AG04450 (cell line): ENCODE measurements at regions not wholly inside any gene's neighbourhood (a gene's known extent, or its start where the extent isn't known, plus 50 kb on each side); places are given as distances from the start of the nearest gene placed in this dataset.
"Not testable (repeated sequence)": the region's sequence is repeated elsewhere in the genome, so short reads cannot be mapped to it uniquely, and the experiment has no call there.

ENCODE experiments used
- CTCF ChIA-PET: fragments of 300-600, 350-600 bp; formaldehyde crosslinking; extraction: SDS; loops from one replicate; lab custom pipeline; 2022; ENCODE audit warnings: antibody characterized with exemption, inconsistent platforms; lab: Charles Lee
- POLR2A ChIA-PET: fragments of 350-600 bp; formaldehyde crosslinking; extraction: SDS; loops from one replicate; lab custom pipeline; 2021; ENCODE audit warnings: antibody characterized with exemption, inconsistent platforms; lab: Yijun Ruan, JAX
- DNase-seq: peaks from one replicate; pipeline ENCODE4 v3.0.0-alpha.2; 2011; ENCODE audit warnings: low read depth, low spot score
- H3K27ac ChIP-seq: one replicate; pipeline ENCODE4 v1.5.1; 2012; ENCODE audit warnings: low read depth, low read length, control low read depth
- H3K27me3 ChIP-seq: one replicate; pipeline ENCODE4 v1.6.0; 2012; ENCODE audit warnings: low read length; ENCODE audit not compliant: control insufficient read depth, insufficient read depth
- H3K4me3 ChIP-seq: 2 replicates; pipeline ENCODE4 v1.5.1; 2011; ENCODE audit warnings: mild to moderate bottlenecking, low read depth, low read length, control low read depth
- H3K9me3 ChIP-seq: 2 replicates; pipeline ENCODE4 v1.5.1; 2012; ENCODE audit warnings: low read length; ENCODE audit not compliant: control insufficient read depth, insufficient read depth
- CTCF ChIP-seq: IDR thresholded peaks from 2 replicates; pipeline ENCODE4 v1.5.1; 2011; ENCODE audit warnings: low read depth, low read length, control low read depth, inconsistent platforms

- Histone ChIP-seq H3K27me3 (no peaks in the 10 kb centered on the region), H3K9me3 (peaks cover 3% of the 10 kb centered on the region; the same call in 1 of the 2 replicates), H3K4me3 (no peak overlapping the region), H3K27ac (no peak overlapping the region)
- ChIA-PET POLR2A (no interaction called here), CTCF (interaction anchor here (0.7 kb wide), 1 partner anchor 101 kb away, joined by 3 read pairs; no protein-coding TSS in a partner anchor)
- TF ChIP-seq CTCF: no peak
- DNase-seq: no peak
Observed at GRCh38 chr9:83130541-83130940, 67.6 kb upstream of the RASEF start.

GRCh38 chr9:83125671-83126070, 62.7 kb upstream of the RASEF start:
- Histone ChIP-seq H3K9me3 (peaks cover 3% of the 10 kb centered on the region; the same call in 1 of the 2 replicates), H3K27ac (no peak overlapping the region), H3K27me3 (no peaks in the 10 kb centered on the region), H3K4me3 (no peak overlapping the region)
- DNase-seq: no peak
- POLR2A ChIA-PET: no interaction called here
- CTCF ChIA-PET: no interaction called here
- no peak for TF ChIP-seq CTCF

- H3K27me3 ChIP-seq: no peaks in the 10 kb centered on the region
- no peak overlapping the region for H3K4me3 ChIP-seq
- no peaks in the 10 kb centered on the region for H3K9me3 ChIP-seq
- ChIA-PET CTCF (no interaction called here), POLR2A (no interaction called here)
- H3K27ac ChIP-seq: no peak overlapping the region
- DNase-seq: no peak
- TF ChIP-seq CTCF: no peak
Observed at GRCh38 chr9:83119873-83120272, 56.9 kb upstream of the RASEF start.

DNA sequence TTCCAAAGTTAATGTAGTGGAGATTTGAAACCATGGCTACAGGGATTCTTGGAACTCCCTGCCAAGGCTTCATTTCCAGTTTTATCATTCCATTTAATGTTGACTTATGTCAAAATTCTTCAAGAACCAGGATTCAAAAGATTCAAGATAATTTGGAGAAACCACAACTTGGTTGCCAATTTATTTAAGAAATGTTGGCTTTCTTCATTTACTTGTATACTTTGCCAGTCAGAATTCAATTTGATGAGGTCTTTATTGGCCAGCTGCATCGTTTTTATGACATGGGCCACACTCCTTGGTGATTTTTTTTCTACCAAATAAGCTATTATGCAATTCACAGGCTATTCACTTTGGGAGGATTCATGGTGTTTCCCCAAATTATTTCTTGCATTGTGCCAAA, 53.1 kb upstream of the RASEF start:
- Histone ChIP-seq H3K4me3 (no peak overlapping the region), H3K27ac (no peak overlapping the region), H3K27me3 (no peaks in the 10 kb centered on the region), H3K9me3 (no peaks in the 10 kb centered on the region; the same call in 1 of the 2 replicates)
- DNase-seq: no peak
- no peak for TF ChIP-seq CTCF
- CTCF ChIA-PET: no interaction called here
- POLR2A ChIA-PET: no interaction called here

DNA sequence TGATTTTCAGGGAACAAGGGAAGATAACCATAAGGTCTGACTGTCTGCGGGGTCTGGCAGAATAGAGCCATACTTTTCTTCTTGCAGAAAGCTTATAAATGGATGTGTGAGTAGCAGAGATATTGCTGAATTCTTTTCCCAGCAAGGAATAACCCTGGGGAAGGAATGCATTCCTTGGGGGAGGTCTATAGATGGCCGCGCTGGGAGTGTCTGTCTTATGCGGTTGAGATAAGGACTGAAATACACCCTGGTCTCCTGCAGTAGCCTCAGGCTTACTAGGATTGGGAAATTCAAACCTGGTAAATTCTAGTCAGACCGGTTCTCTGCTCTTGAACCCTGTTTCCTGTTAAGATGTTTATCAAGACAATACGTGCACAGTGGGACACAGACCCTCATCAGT, 50.5 kb upstream of the RASEF start:
- H3K27me3 ChIP-seq, CTCF ChIA-PET, H3K9me3 ChIP-seq, H3K27ac ChIP-seq, DNase-seq, POLR2A ChIA-PET, H3K4me3 ChIP-seq: not testable (repeated sequence)
